ENCODE measurements at regions not wholly inside any gene's neighbourhood (a gene's known extent, or its start where the extent isn't known, plus 50 kb on each side); places are given as distances from the start of the nearest gene placed in this dataset.

DNA sequence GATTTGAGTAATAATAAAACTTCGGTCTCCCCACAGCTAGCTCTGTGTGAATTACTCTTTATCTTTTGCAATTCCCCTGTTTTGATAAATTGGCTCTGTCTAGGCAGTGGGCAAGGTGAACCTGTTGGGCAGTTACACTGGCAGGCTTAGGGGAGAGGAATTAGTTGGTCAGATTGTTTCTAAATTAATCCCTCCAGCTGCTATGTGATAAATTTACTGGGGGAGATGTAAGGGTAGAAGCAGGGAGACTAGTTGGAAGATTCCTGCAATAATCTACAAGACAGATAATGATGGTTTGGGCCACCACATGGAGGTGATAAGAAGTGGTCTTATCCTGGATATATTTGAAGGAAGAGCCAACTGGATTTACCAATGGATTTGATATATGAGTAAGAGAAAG, 118.5 kb upstream of the TACR1 start:
- no peaks in the 10 kb centered on the region for H3K27me3 ChIP-seq
- H3K4me3 ChIP-seq, result no peak overlapping the region
- peak; percentile 37 for DNase-seq (ENCODE audit: extremely low spot score)
- intact Hi-C loops (cut with DNase I), result no loop called here
- no peaks in the 10 kb centered on the region for H3K36me3 ChIP-seq
- H3K9me3 ChIP-seq, result no peaks in the 10 kb centered on the region
- WGBS, result 90% methylated on average over 1 of the region's 1 CpG
- H3K4me1 ChIP-seq, result no peaks in the 10 kb centered on the region
- H3K27ac ChIP-seq (replicated peaks in 1 of 4), result no peak overlapping the region
- TF ChIP-seq POLR2A (IDR thresholded peaks at IDR 0.05; ENCODE audit: low read depth) (no peak), EP300 (IDR thresholded peaks at IDR 0.05) (no peak), POLR2AphosphoS5 (IDR thresholded peaks at IDR 0.05) (no peak)
- TF ChIP-seq, protein P1, sequence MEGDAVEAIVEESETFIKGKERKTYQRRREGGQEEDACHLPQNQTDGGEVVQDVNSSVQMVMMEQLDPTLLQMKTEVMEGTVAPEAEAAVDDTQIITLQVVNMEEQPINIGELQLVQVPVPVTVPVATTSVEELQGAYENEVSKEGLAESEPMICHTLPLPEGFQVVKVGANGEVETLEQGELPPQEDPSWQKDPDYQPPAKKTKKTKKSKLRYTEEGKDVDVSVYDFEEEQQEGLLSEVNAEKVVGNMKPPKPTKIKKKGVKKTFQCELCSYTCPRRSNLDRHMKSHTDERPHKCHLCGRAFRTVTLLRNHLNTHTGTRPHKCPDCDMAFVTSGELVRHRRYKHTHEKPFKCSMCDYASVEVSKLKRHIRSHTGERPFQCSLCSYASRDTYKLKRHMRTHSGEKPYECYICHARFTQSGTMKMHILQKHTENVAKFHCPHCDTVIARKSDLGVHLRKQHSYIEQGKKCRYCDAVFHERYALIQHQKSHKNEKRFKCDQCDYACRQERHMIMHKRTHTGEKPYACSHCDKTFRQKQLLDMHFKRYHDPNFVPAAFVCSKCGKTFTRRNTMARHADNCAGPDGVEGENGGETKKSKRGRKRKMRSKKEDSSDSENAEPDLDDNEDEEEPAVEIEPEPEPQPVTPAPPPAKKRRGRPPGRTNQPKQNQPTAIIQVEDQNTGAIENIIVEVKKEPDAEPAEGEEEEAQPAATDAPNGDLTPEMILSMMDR (IDR thresholded peaks at IDR 0.05), result no peak

DNA sequence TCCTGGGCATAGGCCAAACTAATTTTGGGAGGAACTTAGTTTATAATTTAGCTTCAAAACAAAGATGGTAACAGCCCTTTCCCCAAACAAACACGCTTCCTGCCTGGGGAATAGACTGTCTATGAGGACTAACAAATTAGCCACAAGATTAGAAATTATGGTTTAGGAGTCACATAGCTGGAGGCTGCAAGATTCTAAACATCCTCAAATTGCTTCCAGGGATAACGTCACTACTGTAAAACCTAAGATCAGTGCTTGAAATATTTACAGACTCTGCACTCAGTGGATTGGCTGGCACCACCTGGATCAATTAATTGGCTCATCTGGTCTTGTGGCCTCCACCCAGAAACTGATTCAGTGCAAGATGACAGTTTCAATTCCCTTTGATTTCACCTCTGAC, 118.0 kb upstream of the TACR1 start:
- TF ChIP-seq, protein P1 (IDR thresholded peaks at IDR 0.05), result no peak
- no peak for TF ChIP-seq POLR2A (IDR thresholded peaks at IDR 0.05; ENCODE audit: low read depth)
- no peak for TF ChIP-seq EP300 (IDR thresholded peaks at IDR 0.05)
- TF ChIP-seq POLR2AphosphoS5 (IDR thresholded peaks at IDR 0.05), result no peak
- H3K9me3 ChIP-seq, result no peaks in the 10 kb centered on the region
- H3K27me3 ChIP-seq, result no peaks in the 10 kb centered on the region
- H3K4me1 ChIP-seq, result no peaks in the 10 kb centered on the region
- 80% methylated on average over 2 of the region's 2 CpGs for WGBS
- intact Hi-C loops (cut with DNase I), result no loop called here
- no peak for DNase-seq (ENCODE audit: extremely low spot score)
- H3K27ac ChIP-seq (replicated peaks in 1 of 4), result no peak overlapping the region
- no peak overlapping the region for H3K4me3 ChIP-seq
- no peaks in the 10 kb centered on the region for H3K36me3 ChIP-seq

DNA sequence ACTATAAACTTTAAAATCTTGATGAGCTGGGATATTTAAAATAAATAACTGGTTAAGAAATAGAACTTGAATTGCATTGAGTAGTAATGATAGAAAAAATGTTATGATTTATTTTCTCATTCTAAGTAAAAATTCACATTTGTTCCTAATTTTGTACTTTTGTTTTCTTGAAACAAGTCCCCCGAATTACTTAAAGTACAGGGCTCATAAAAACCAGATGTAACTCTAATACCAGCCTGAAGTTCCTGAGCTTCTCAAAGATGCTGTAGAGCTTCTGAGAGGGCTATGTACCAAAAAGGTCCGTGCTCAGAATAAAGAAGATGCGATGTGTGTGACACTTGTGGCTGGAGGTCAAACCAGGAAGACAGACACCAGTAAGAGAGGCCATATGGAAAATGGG, 116.1 kb upstream of the TACR1 start:
- H3K9me3 ChIP-seq, result no peaks in the 10 kb centered on the region
- intact Hi-C loops (cut with DNase I), result no loop called here
- no peaks in the 10 kb centered on the region for H3K27me3 ChIP-seq
- WGBS, result 70% methylated on average over 3 of the region's 3 CpGs
- H3K36me3 ChIP-seq, result no peaks in the 10 kb centered on the region
- no peak overlapping the region for H3K4me3 ChIP-seq
- no peak for TF ChIP-seq POLR2AphosphoS5 (IDR thresholded peaks at IDR 0.05)
- TF ChIP-seq, protein P1 (IDR thresholded peaks at IDR 0.05), result no peak
- no peak for TF ChIP-seq EP300 (IDR thresholded peaks at IDR 0.05)
- no peak for TF ChIP-seq POLR2A (IDR thresholded peaks at IDR 0.05; ENCODE audit: low read depth)
- peak; percentile 60 for DNase-seq (ENCODE audit: extremely low spot score)
- H3K4me1 ChIP-seq, result no peaks in the 10 kb centered on the region
- no peak overlapping the region for H3K27ac ChIP-seq (replicated peaks in 1 of 4)

DNA sequence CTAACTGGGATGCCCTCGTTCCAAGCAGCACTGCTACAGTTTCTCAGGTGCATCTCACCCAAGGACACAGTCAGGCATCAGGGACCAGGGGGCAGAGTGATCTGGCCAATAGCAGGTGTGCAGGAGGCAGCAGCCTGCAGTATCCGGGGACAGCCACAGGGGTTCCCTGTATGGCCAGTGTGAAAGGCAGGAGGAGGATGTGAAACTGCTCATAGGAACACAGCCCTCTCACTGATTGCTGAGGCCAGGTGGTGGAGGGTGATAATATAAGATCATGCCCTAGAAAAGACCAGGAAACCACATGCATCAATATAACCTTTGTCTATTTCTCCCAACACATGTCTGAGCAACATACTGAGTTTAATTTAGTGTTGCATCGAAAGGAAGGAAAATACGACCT, 112.7 kb upstream of the TACR1 start:
- no peaks in the 10 kb centered on the region for H3K36me3 ChIP-seq
- H3K27me3 ChIP-seq, result no peaks in the 10 kb centered on the region
- intact Hi-C loops (cut with DNase I), result no loop called here
- H3K4me1 ChIP-seq, result no peaks in the 10 kb centered on the region
- no peak for DNase-seq (ENCODE audit: extremely low spot score)
- TF ChIP-seq, protein P1 (IDR thresholded peaks at IDR 0.05), result no peak
- no peak for TF ChIP-seq EP300 (IDR thresholded peaks at IDR 0.05)
- no peak for TF ChIP-seq POLR2AphosphoS5 (IDR thresholded peaks at IDR 0.05)
- no peak for TF ChIP-seq POLR2A (IDR thresholded peaks at IDR 0.05; ENCODE audit: low read depth)
- H3K4me3 ChIP-seq, result no peak overlapping the region
- H3K27ac ChIP-seq (replicated peaks in 1 of 4), result no peak overlapping the region
- no peaks in the 10 kb centered on the region for H3K9me3 ChIP-seq
- 69% methylated on average over 4 of the region's 4 CpGs for WGBS

DNA sequence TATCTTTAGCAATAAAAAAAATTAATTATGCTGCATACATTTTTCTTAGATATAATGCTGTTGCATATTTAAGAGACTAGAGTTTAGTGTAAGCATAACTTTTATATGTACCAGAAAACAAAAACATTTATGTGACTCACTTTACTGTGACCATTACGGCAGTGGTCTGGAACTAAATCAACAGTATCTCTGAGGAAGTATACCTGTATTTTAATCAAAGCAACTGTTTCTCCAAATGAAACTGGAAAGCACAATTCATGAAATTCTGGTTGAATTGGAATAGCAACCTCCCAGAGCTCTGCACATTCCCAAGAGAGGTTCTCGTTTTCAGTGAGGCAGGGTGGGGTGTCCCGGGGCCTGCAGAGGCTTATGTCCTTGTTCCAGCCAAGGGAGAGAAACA, 112.2 kb upstream of the TACR1 start:
- Histone ChIP-seq H3K4me3 (no peak overlapping the region), H3K36me3 (no peaks in the 10 kb centered on the region), H3K9me3 (no peaks in the 10 kb centered on the region), H3K27ac (replicated peaks in 1 of 4) (no peak overlapping the region), H3K27me3 (no peaks in the 10 kb centered on the region), H3K4me1 (no peaks in the 10 kb centered on the region)
- WGBS, result 78% methylated on average over 3 of the region's 3 CpGs
- DNase-seq (ENCODE audit: extremely low spot score), result no peak
- intact Hi-C loops (cut with DNase I), result no loop called here
- TF ChIP-seq POLR2A (IDR thresholded peaks at IDR 0.05; ENCODE audit: low read depth) (no peak), EP300 (IDR thresholded peaks at IDR 0.05) (no peak), POLR2AphosphoS5 (IDR thresholded peaks at IDR 0.05) (no peak)
- TF ChIP-seq, protein P1 (IDR thresholded peaks at IDR 0.05), result no peak

Data from esophagus muscularis mucosa (tissue), 4 donors.